ENCODE measurements at regions not wholly inside any gene's neighbourhood (a gene's known extent, or its start where the extent isn't known, plus 50 kb on each side); places are given as distances from the start of the nearest gene placed in this dataset.

GRCh38 chr1:60831780-60832179, 250.6 kb upstream of the NFIA start (continued):
- TF ChIP-seq KDM4A (IDR thresholded peaks at IDR 0.05; ENCODE audit: low read depth, low read length, severe bottlenecking) (no peak), TAF7 (optimal IDR thresholded peaks at IDR 0.05; ENCODE audit: borderline replicate concordance, low read depth, low read length) (no peak), POLR2A (IDR thresholded peaks at IDR 0.05; ENCODE audit: control extremely low read depth in 1 of 2, low read depth in 2 of 2, low read length in 2 of 2) (no peak)
